ENCODE measurements at regions not wholly inside any gene's neighbourhood (a gene's known extent, or its start where the extent isn't known, plus 50 kb on each side); places are given as distances from the start of the nearest gene placed in this dataset.

GRCh38 chr10:108362961-108363360 is 1198.5 kb upstream of the SORCS1 start:
- TF ChIP-seq CTCF (conservative IDR thresholded peaks at IDR 0.05 in 1 of 2, IDR thresholded peaks at IDR 0.05 in 1 of 2; ENCODE audit: extremely low read depth in 1 of 2, insufficient read depth in 1 of 2, low read depth in 1 of 2, low read length in 2 of 2) (no peak), EZH2 (IDR thresholded peaks at IDR 0.05; ENCODE audit: borderline replicate concordance, low read length) (no peak)
